Liver (tissue), 3 donors: ENCODE measurements at regions not wholly inside any gene's neighbourhood (a gene's known extent, or its start where the extent isn't known, plus 50 kb on each side); places are given as distances from the start of the nearest gene placed in this dataset.

Experiments used
- CTCF ChIP-seq: fragments of 150-350 bp; IDR thresholded peaks from 2 replicates; pipeline ENCODE4 v1.5.1; 2017; ENCODE audit warnings: improper control_type of control experiment, low read depth, low read length; ENCODE audit not compliant: missing input control
- FOXA1 ChIP-seq: IDR thresholded peaks from 2 replicates; pipeline ENCODE4 v1.6.1; 2016; ENCODE audit warnings: antibody characterized with exemption
- GABPA ChIP-seq, 2 donors: IDR thresholded peaks in 1 of 2; conservative IDR thresholded peaks in 1 of 2; 2 replicates each; pipeline ENCODE4 v1.6.1; 2016; ENCODE audit warnings: antibody characterized with exemption in 2 of 2, mild to moderate bottlenecking in 1 of 2, moderate library complexity in 1 of 2
- JUND ChIP-seq, 2 donors: IDR thresholded peaks; 2 replicates each; pipeline ENCODE4 v1.6.1; 2016; ENCODE audit warnings: antibody characterized with exemption in 2 of 2
- MAX ChIP-seq: IDR thresholded peaks from 2 replicates; pipeline ENCODE4 v1.6.1; 2016; ENCODE audit warnings: antibody characterized with exemption
- REST ChIP-seq: IDR thresholded peaks from 2 replicates; pipeline ENCODE4 v1.6.1; 2016; ENCODE audit warnings: antibody characterized with exemption, mild to moderate bottlenecking
- SP1 ChIP-seq: IDR thresholded peaks from 2 replicates; pipeline ENCODE4 v1.6.1; 2018; ENCODE audit warnings: antibody characterized with exemption, mild to moderate bottlenecking
- TAF1 ChIP-seq: conservative IDR thresholded peaks from 2 replicates; pipeline ENCODE4 v1.6.1; 2016; ENCODE audit warnings: antibody characterized with exemption, mild to moderate bottlenecking
- donor health status: healthy.
- donor health status: healthy.

GRCh38 chr1:199336745-199337640, 690.5 kb upstream of the NR5A2 start:
- TF ChIP-seq CTCF (no peak), SP1 (no peak), MAX (no peak), TAF1 (no peak), FOXA1 (no peak), REST (no peak), GABPA (IDR thresholded peaks at IDR 0.05 in 1 of 2, conservative IDR thresholded peaks at IDR 0.05 in 1 of 2) (no peak), JUND (IDR thresholded peaks at IDR 0.05) (no peak)
